GM18870 (cell line): ENCODE measurements at regions not wholly inside any gene's neighbourhood (a gene's known extent, or its start where the extent isn't known, plus 50 kb on each side); places are given as distances from the start of the nearest gene placed in this dataset.
A peak's percentile ranks its signal among the peaks of the same experiment; 100 is the strongest.

Experiments
- ATAC-seq: cut with Tn5 transposase; IDR thresholded peaks from one replicate; pipeline ENCODE4 v1.9.1; 2021; ENCODE audit warnings: moderate library complexity; ENCODE audit not compliant: unreplicated experiment

DNA sequence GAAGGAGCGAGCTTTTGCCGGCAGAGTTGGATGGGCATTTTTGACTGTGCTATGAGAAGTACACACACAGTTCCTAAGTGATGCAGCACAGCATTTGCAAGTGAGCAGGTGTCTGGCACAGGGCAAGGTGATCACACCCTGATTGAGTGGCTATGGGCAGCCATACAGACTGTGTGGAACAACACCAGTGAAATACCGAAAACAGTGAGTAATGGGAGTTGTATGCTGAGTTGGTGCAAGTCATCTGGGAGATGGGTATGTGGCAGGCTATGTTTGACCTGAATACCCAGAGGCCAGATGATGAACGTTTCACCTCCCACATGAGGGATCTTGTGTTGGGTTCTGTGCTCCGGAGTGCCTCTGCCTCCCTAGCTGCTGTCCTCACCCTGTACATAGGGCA is 53.5 kb upstream of the TIPARP start:
- ATAC-seq, result no peak

DNA sequence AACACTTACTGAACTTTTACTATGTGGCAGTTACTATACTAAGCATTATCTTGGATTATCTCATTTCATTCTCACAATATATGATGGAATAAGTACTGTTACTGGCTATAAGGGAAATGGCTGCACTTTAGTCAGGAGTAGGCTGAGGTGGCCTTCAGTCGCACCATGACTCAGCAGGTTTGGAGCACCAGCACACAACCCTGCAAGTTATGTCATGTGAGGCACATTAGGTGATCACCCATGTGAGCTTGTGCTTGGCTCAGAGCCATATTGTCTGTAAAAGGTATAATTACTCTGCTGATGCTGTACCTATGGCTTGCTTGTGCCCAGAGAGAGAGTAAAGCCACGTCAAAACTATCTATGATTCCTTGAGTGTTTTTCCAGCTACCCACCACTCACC is 54.1 kb upstream of the TIPARP start:
- ATAC-seq, result no peak

DNA sequence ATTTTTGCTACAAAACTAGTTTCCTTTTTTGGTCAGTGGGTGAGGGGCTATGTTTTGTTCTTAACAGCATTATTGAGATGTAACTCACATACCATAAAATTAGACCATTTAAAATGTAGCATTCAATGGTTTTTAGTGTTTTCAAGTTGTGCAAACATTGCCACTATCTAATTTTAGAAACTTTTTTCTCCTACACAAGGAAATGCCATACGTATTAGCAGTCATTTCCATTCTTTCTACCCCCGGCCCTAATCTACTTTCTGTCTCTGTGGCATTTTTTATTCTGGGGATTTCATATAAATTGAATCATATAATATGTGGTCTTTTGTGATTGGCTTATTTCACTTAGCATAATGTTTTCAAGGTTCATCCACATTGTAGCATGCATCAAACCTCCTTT is 55.0 kb upstream of the TIPARP start:
- no peak for ATAC-seq

DNA sequence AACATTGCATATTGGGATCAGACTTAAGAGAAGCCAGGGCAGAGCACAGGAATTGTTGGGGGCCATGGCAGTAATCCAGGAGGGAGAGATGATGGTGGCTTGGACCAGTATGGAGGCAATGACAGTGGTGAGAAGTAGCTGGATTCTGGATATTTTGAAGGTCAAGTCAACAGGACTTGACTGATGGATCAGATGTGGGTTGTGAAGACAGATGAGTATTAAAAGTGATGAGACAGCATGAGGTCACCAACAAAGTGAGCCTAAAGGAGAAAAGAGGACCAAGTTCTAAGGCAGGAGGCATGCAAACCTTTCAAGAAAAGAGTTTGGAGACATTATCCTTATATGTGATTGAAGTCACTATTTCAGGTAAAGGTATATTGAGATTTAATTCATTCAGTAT is 56.6 kb upstream of the TIPARP start:
- no peak for ATAC-seq

DNA sequence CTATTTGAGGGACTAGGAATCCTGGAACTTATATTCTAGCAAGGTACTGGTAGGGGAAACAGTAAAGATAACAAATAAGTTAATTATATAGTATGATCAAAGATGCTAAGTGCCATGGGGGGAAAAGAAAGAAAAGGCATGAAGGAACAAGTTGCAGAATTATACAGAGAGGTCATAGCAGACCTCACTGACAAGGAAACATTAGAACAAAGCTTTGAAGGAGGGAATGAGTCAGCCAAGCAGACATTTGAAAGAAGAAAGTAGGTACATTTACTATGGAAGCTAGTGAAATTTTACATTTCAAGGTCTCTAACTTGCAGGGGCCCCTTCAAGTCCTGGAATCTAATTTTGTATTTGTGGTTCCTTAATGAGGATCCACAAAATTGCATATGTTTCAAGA is 57.2 kb upstream of the TIPARP start:
- no peak for ATAC-seq

DNA sequence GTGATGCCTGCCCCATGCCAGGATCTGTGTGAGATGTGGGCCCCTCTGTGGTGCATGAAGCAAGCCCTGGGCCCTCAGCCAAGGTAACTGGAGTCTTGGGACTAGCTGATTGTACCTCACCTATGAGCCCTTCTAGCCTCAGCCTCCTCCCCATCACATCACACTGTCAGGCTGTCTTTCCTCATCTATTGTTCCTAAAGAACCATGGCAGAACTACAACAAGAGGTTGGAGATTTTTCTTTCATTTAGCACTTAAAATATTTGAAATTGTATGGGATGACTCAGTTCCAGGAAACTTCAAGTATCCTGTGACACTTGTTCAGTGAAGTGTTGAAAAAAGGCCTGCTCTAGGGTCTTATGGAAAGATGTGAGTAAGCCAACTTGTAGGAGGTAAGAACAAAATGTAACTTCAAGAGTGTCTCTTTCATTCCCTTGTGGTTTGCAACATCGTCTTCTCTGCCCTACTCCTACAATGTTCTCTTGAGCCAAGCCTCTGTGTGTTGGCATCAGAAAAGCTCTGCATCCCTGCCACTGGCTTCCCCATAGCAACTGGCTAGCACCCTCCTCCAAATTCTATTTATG is 58.7 kb upstream of the TIPARP start:
- ATAC-seq, result no peak

DNA sequence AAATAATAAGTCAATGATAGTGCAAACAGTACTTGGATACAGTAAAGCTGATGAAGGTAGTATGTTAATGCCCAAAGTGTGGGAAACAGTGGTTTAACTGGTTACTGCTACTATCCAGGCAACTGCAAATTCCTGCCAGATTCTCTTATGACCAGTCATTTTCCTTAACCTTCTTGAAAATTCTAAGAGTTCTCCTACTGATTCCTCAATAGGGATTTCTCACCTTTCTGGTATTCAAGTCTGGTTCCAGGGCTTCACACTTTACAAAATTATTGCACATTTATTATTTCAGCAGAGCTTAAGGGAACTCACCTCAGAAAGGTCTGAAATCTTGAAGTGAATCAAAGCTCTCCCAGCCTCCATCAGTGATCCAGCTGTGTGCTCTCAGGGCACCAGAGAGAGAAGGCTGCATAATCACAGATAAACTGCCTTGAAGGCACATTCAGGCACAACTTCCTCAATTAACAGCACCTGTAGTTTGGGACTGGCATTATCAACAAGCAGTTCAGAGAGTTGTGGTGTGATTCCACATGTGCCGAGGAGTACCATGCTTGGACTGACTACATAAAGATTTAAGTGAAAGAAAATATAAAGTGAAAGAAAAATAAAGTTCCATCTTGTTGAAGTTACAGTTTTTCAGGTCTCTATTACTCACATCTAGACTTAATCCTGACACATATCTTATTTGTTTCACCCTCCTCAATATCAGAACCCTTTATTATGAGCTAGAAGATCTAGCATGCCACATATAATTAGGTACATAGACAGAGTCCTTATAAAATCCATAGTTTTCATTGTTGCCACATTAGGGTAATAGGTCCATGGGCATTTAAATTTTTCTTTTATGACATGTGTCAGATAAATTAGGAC is 59.5 kb upstream of the TIPARP start:
- ATAC-seq, result no peak

DNA sequence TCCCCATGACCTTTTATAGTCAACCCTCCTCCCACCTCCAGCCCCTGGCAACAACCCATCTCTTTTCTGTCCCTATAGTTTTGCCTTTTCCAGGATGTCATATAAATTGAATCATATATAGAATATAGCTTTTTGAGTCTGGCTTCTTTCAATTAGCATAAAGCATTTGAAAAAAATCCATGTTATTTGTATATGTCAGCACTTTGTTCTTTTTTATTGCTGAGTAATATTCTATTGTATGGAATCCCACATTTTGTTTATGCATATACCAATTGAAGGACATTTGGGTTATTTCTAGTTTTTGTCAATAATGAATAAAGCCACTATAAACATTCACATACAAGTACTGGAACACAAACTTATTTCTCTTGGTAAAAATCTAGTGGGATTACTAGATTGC is 58.0 kb upstream of the SSR3 start:
- ATAC-seq, result no peak

DNA sequence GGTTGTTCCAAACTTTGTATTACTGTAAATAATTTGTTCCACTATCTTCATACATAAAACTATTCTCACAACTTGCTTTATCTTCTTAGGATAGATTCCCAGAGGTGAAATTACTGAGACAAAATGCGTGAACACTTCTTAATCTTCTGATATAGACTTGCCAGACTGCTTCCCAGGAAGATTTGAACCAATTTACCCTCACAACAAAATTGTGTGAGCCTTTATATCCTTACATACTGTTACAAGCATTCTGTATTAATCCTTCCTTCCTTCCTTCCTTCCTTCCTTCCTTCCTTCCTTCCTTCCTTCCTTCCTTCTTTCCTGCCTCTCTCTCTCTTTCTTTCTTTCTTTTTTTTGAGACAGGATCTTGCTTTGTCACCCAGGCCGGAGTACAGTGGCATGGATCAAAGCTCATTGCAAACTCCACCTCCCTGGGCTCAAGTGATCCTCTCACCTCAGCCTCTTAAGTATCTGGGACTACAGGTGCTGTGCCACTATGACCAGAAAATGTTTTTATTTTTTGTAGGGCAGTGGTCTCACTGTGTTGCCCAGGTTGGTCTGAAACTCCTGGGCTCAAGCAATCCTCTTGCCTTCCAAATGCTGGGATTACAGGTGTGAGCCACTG is 57.1 kb upstream of the SSR3 start:
- no peak for ATAC-seq

DNA sequence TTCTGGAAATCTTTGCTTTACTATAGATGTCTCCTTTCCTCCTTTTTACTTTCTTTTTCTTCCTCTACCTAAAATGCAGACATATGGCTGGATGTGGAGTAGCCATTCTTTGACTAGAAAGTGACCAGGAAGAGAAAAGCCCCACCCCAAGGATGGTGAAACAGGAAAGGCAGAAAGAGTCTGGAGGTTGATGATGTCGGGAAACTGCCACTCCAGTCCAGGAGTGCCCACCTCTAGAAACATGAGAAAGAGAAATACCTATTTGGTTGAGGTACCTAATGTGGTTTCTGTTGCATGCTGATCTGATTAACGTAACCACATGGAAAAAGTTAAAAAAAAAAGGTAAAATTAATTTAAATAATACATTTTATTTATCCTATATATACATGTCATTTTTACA is 55.2 kb upstream of the SSR3 start:
- no peak for ATAC-seq

DNA sequence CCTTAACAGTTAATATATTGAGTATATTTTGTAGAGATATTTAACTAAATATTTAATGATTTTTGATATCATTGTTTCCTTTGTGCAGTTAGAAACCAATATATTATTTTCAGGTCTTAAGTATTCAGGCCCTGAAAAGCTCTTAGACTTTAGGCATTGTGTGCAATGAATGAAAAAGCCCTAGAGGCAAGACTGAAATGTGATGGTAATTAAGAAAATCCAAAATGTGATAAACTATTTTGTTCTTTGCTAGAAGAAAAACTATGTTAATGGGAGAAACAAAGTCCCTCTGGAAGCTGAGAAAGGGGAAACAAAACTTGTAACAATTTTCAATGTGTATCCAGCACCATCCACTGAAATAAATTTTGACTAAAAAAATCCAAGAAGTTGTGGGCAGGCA is 54.6 kb upstream of the SSR3 start:
- ATAC-seq, result no peak

DNA sequence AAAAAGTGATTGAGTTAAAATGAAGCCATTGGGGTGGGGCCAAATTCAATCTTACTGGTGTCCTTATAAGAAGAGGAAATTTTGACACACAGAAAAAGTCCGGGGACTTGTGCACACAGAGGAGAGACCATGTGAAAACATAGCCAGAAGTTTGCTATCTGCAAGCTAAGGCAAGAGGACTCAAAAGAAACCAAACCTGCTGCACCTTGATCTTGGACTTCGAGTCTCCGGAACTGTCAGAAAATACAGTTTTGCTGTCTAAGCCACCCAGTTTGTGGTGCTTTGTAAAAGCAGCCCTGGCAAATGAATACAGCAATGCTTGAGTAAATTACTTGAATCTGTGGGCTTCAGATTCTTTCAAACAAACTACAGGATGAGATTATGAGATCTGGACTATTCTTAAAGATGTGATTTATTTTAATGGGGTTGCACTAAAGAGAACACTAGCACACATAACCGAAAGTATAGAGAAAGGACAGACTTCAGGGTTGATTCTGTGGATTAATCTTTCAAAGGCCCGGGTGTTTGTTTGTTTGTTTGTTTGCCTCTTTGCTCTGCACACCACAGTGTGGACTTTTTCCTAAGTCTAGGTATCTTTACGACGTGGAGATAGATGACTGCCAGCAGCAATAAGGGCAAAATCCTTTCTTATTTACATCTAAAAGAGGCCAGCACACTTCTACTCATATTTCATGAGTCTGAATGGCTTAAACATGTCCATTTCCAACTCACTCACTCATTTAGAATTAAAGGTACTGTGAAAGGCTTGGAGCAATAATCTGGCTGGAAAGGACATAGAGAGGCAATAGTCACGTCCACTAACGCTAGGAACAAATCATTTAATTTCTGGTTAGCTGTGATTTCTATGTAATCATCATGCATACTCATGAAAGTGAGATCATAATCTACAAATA is 53.9 kb upstream of the SSR3 start:
- ATAC-seq, result no peak

DNA sequence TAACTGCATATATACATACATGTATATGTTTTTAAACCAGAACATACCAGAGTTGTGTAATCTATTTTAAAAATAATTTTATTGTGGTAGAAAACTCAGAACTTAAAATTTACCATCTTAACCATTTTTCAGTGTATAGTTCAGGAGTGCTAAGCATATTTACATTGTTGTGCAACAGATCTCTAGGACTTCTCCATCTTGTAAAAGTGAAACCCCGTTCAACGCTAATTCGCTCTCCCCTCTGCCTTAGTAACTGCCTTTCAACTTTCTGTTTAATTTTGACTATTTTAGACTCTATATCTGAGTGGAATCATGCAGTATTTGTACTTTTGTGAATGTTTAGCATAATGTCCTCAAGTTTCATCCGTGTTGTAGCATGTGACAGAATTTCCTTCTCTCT is 51.8 kb upstream of the SSR3 start:
- peak; percentile 55 for ATAC-seq

DNA sequence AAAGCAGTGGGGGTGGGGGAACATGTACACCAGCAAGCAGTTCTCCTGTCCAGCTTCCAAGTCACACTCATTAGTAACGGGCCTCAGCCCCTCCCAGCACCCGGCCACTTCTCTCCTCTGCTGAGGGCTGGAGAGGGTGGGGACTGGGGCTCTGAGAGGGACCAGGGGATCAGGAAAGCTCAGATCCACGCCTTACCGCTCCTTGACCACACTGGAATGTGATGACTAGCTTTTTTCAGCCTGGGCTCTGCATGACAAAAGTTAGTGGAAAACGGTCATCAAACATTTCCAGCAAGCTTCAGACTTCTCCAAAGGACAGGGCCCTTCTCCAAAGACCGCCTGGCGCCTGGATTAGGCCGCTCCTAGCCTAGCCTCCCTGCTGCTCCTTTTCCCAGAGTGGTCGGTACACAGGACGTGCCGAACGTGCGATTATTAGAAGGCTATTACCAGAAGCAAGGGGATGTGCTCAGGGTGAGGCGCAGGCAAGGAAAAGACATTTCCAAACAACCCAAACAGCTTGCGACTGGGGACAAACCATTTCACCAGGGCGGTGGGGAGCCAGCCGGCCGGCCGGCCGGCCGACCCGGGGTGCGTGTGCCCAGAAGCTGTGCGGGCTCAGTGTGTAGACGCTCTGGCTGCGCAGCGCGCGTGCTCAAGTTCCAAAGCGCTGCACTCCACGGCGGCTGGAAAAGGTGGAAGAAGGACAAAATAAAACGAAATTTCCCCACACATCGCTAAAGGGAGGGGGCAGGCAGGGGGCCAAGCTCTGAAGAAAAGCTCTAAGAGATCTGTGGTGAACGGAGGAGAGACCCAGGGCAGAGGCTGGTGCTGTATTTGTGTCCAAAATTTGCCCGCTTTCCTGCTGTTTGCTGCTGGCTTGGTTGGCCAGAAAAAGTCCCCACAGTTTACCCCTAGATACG is 51.0 kb upstream of the SSR3 start:
- ATAC-seq, result no peak

DNA sequence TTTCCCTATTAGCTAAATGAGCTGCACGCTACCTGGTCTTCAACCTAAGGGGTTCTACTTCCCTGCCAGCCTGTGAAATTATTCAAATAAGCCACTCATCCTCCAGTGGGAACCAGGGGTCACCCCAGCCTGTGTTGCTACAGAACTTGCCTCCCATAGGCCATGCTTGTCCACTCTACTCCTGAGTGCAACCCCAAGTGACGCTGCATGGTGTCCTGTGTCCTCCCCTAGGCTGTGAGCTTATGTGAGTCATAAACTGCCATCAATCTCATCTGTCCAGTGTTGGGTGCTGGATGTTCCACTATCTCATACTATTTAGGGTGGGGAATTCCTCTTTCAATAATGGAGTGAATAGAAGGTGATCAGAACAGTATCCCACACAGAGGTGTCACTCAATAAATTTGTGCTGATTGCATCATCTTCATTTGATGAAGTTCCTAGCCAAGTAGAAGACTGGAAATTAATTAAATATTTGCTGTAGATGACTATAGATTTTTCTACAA is 49.8 kb upstream of the SSR3 start:
- no peak for ATAC-seq
